CD4-positive, alpha-beta memory T cell (primary cell): ENCODE measurements at regions not wholly inside any gene's neighbourhood (a gene's known extent, or its start where the extent isn't known, plus 50 kb on each side); places are given as distances from the start of the nearest gene placed in this dataset.

Source experiments
- CTCF ChIA-PET: fragments of 350-600 bp; sonication (Branson Sonifier 250); formaldehyde crosslinking; loops from one replicate; lab custom pipeline; 2021; ENCODE audit warnings: inconsistent platforms; ENCODE audit not compliant: partially characterized antibody; lab: Charles Lee
- POLR2A ChIA-PET: fragments of 350-600 bp; sonication (Branson Sonifier 250); formaldehyde crosslinking; loops from one replicate; lab custom pipeline; 2021; ENCODE audit not compliant: partially characterized antibody; lab: Charles Lee
- DNase-seq, 5 donors: peaks; one replicate each; pipeline versions ENCODE4 v3.0.0 to v3.0.0-alpha.2; 2020 to 2022; ENCODE audit warnings: mixed read lengths in 1 of 5
- H3K27ac ChIP-seq: one replicate; pipeline ENCODE4 v1.7.0; 2013; ENCODE audit warnings: low read depth, low read length
- H3K27me3 ChIP-seq: 2 replicates; pipeline ENCODE4 v1.7.0; 2013; ENCODE audit warnings: mild to moderate bottlenecking, low read length, moderate library complexity; ENCODE audit not compliant: insufficient read depth
- H3K36me3 ChIP-seq: 2 replicates; pipeline ENCODE4 v1.7.0; 2013; ENCODE audit warnings: mild to moderate bottlenecking, low read length, moderate library complexity; ENCODE audit not compliant: insufficient read depth
- H3K4me1 ChIP-seq: 2 replicates; pipeline ENCODE4 v1.7.0; 2013; ENCODE audit warnings: mild to moderate bottlenecking, low read length, moderate library complexity; ENCODE audit not compliant: insufficient read depth
- H3K4me3 ChIP-seq, 2 donors: one replicate each; pipeline ENCODE4 v1.7.0; 2013; ENCODE audit warnings: low read length in 2 of 2, mild to moderate bottlenecking in 1 of 2
- H3K9me3 ChIP-seq, 2 donors: one replicate each; pipeline ENCODE4 v1.7.0; 2013; ENCODE audit warnings: low read length in 2 of 2, control low read depth in 1 of 2; ENCODE audit not compliant: control insufficient read depth in 1 of 2
- H3K27ac Mint-ChIP-seq, 7 donors: one replicate each; pipeline ENCODE4 v1.8.0; 2020 to 2021; ENCODE audit warnings: mixed read lengths in 7 of 7, mild to moderate bottlenecking in 6 of 7, inconsistent platforms in 3 of 7, moderate library complexity in 3 of 7
- H3K27me3 Mint-ChIP-seq, 2 donors: one replicate each; pipeline ENCODE4 v1.8.0; 2020 to 2021; ENCODE audit warnings: mixed read lengths in 2 of 2
- H3K36me3 Mint-ChIP-seq, 2 donors: one replicate each; pipeline ENCODE4 v1.8.0; 2020 to 2021; ENCODE audit warnings: mixed read lengths in 2 of 2, inconsistent platforms in 1 of 2, mild to moderate bottlenecking in 1 of 2
- H3K4me1 Mint-ChIP-seq, 4 donors: one replicate each; pipeline ENCODE4 v1.8.0; 2020 to 2021; ENCODE audit warnings: mixed read lengths in 4 of 4, mild to moderate bottlenecking in 1 of 4
- H3K4me3 Mint-ChIP-seq, 8 donors: one replicate each; pipeline ENCODE4 v1.8.0; 2020 to 2021; ENCODE audit warnings: mixed read lengths in 8 of 8, mild to moderate bottlenecking in 7 of 8, moderate library complexity in 6 of 8, inconsistent platforms in 3 of 8
- H3K9me3 Mint-ChIP-seq, 8 donors: one replicate each; pipeline ENCODE4 v1.8.0; 2020 to 2021; ENCODE audit warnings: mixed read lengths in 8 of 8, mild to moderate bottlenecking in 5 of 8, inconsistent platforms in 3 of 8, moderate library complexity in 1 of 8
- intact Hi-C: fragments of 100-400 bp; cut with micrococcal nuclease; formaldehyde crosslinking; loops from one replicate; pipeline ENCODE4 v1.15.1; 2023

- Mint-ChIP-seq H3K4me1 (no peaks in the 10 kb centered on the region), H3K27ac (no peak overlapping the region), H3K4me3 (no peak overlapping the region), H3K27me3 (peaks cover 3 to 5% of the 10 kb centered on the region in 2 donors), H3K36me3 (no peaks in the 10 kb centered on the region), H3K9me3 (peaks cover 0 to 2% (median 0%) of the 10 kb centered on the region in 8 donors)
- ChIA-PET POLR2A (no interaction called here), CTCF (no interaction called here)
- DNase-seq = no peak
- Histone ChIP-seq H3K36me3 (no peaks in the 10 kb centered on the region), H3K4me1 (no peaks in the 10 kb centered on the region), H3K27me3 (peaks cover 3% of the 10 kb centered on the region), H3K9me3 (no peaks in the 10 kb centered on the region), H3K27ac (no peak overlapping the region), H3K4me3 (no peak overlapping the region)
- intact Hi-C loops = no loop called here
These were observed 502.4 kb downstream of the INSC start for GRCh38 chr11:15617126-15617525.

DNA sequence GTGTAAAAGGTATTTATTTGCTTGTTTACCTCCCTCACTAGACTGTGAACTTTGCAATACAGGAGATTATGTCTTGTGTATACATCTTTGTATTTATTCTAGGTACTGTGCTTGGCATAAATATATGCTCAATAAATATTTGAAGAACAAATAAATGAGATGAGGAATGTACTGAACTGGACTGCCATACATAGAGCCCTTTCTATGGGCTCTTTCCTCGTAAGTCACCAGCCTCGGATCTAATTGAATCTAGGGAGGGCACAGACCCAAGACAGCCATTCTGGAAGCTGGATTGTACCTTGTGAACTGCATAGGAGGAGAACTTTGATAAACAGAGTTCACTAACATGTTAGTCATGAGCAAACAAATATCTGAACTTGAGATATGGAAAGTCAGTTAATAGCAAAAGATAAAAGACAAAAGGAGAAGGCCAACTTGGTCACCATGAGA lies 503.9 kb downstream of the INSC start:
- Mint-ChIP-seq H3K27ac (no peak overlapping the region), H3K27me3 (peaks cover 3 to 5% of the 10 kb centered on the region in 2 donors), H3K4me1 (no peaks in the 10 kb centered on the region), H3K9me3 (peaks cover 0 to 2% (median 0%) of the 10 kb centered on the region in 8 donors), H3K36me3 (no peaks in the 10 kb centered on the region), H3K4me3 (no peak overlapping the region)
- no peak overlapping the region for H3K4me3 ChIP-seq
- H3K27me3 ChIP-seq = peaks cover 3% of the 10 kb centered on the region
- H3K36me3 ChIP-seq = no peaks in the 10 kb centered on the region
- no peaks in the 10 kb centered on the region for H3K4me1 ChIP-seq
- H3K9me3 ChIP-seq = no peaks in the 10 kb centered on the region
- no peak for DNase-seq
- no peak overlapping the region for H3K27ac ChIP-seq
- intact Hi-C loops = no loop called here
- POLR2A ChIA-PET = no interaction called here
- CTCF ChIA-PET = no interaction called here

GRCh38 chr11:15621565-15621964 lies 506.8 kb downstream of the INSC start:
- H3K27ac Mint-ChIP-seq = no peak overlapping the region
- no peak overlapping the region for H3K4me3 Mint-ChIP-seq
- Histone ChIP-seq H3K27ac (no peak overlapping the region), H3K9me3 (no peaks in the 10 kb centered on the region), H3K36me3 (no peaks in the 10 kb centered on the region), H3K4me3 (no peak overlapping the region), H3K27me3 (peaks cover 3% of the 10 kb centered on the region), H3K4me1 (no peaks in the 10 kb centered on the region)
- intact Hi-C loops = no loop called here
- H3K4me1 Mint-ChIP-seq = no peaks in the 10 kb centered on the region
- H3K27me3 Mint-ChIP-seq = peaks cover 3 to 5% of the 10 kb centered on the region in 2 donors
- POLR2A ChIA-PET = no interaction called here
- H3K36me3 Mint-ChIP-seq = no peaks in the 10 kb centered on the region
- CTCF ChIA-PET = interaction anchor here (1.6 kb wide), 1 partner anchor 9 kb away, joined by 3 read pairs; no protein-coding TSS in a partner anchor
- H3K9me3 Mint-ChIP-seq = no peaks in the 10 kb centered on the region
- no peak for DNase-seq

DNA sequence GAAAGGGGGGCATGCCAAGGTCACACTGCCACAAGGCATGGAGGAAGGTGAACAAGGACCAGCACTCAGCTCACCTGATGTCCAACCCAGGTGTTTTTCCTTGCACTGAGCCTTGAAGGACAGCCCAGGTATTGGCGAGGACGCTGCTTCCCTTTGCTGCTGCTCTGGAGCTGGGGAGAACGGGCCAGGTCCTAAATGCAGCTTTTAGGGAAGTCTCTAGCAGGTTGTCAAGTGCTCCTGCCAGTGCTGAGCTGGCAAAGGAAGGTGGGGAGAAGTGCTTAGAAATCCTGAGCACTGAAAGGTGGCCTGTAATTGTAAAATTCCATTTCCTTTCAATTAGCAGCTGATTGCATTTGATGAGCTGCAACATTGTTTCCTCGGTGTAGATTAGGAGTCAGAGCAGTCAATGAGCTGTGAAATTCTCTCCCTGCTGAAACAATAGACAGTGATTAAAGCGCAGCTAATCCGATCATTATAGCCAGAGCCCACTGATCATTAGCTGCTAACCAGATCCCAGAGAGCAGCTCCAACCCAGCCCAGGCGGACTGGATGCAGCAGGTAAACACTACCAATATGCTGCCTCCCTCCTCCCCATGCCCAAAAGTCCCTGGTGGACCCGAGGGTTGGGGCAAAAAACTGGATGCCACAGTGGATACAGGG lies 507.6 kb downstream of the INSC start:
- H3K4me3 ChIP-seq = no peak overlapping the region
- DNase-seq = no peak
- H3K27ac ChIP-seq = no peak overlapping the region
- Mint-ChIP-seq H3K27me3 (peaks cover 3 to 5% of the 10 kb centered on the region in 2 donors), H3K27ac (no peak overlapping the region), H3K36me3 (no peaks in the 10 kb centered on the region), H3K9me3 (no peaks in the 10 kb centered on the region), H3K4me1 (no peaks in the 10 kb centered on the region), H3K4me3 (no peak overlapping the region)
- H3K27me3 ChIP-seq = peaks cover 3% of the 10 kb centered on the region
- intact Hi-C loops = no loop called here
- H3K9me3 ChIP-seq = no peaks in the 10 kb centered on the region
- CTCF ChIA-PET = no interaction called here
- POLR2A ChIA-PET = no interaction called here
- no peaks in the 10 kb centered on the region for H3K36me3 ChIP-seq
- no peaks in the 10 kb centered on the region for H3K4me1 ChIP-seq

DNA sequence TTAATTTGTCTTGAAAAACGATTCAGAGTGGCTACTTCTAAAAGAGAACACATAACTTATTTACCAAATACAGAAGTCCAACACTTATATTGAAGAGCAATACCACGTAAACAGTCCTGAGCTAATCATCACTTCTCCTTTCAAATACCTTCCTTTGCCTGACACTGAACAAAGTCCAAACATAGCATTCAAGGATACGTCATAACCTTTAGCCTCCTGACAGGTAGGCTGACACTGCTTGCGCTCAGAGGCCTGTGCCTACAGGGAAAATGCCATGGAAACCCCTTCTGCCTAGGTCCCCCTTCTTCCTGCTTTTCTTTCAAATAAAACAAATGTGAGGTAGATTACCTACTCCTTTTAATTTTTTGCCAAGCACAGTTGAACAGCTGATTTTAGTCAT lies 510.0 kb downstream of the INSC start:
- no peak overlapping the region for H3K27ac Mint-ChIP-seq
- CTCF ChIA-PET = no interaction called here

GRCh38 chr11:15625691-15626090 lies 511.0 kb downstream of the INSC start:
- H3K27ac Mint-ChIP-seq = no peak overlapping the region
- ChIA-PET CTCF (no interaction called here), POLR2A (no interaction called here)
- Histone ChIP-seq H3K9me3 (no peaks in the 10 kb centered on the region), H3K27me3 (peaks cover 3% of the 10 kb centered on the region), H3K36me3 (no peaks in the 10 kb centered on the region), H3K4me3 (no peak overlapping the region), H3K27ac (no peak overlapping the region), H3K4me1 (no peaks in the 10 kb centered on the region)
- H3K4me3 Mint-ChIP-seq = no peak overlapping the region
- H3K36me3 Mint-ChIP-seq = no peaks in the 10 kb centered on the region
- H3K4me1 Mint-ChIP-seq = no peaks in the 10 kb centered on the region
- no peaks in the 10 kb centered on the region for H3K9me3 Mint-ChIP-seq
- DNase-seq = no peak
- peaks cover 6% of the 10 kb centered on the region in 2 donors for H3K27me3 Mint-ChIP-seq
- intact Hi-C loops = no loop called here

More for the DNA sequence above, 510.0 kb downstream of the INSC start:
- Histone ChIP-seq H3K27ac (no peak overlapping the region), H3K4me3 (no peak overlapping the region), H3K9me3 (no peaks in the 10 kb centered on the region), H3K27me3 (peaks cover 3% of the 10 kb centered on the region), H3K4me1 (no peaks in the 10 kb centered on the region), H3K36me3 (no peaks in the 10 kb centered on the region)
- intact Hi-C loops = no loop called here
- H3K4me1 Mint-ChIP-seq = no peaks in the 10 kb centered on the region
- no peak overlapping the region for H3K4me3 Mint-ChIP-seq
- no peak for DNase-seq
- H3K36me3 Mint-ChIP-seq = no peaks in the 10 kb centered on the region
- POLR2A ChIA-PET = no interaction called here
- no peaks in the 10 kb centered on the region for H3K9me3 Mint-ChIP-seq
- peaks cover 6% of the 10 kb centered on the region in 2 donors for H3K27me3 Mint-ChIP-seq

GRCh38 chr11:15627560-15627959 lies 512.8 kb downstream of the INSC start:
- no peaks in the 10 kb centered on the region for H3K4me1 Mint-ChIP-seq
- no peaks in the 10 kb centered on the region for H3K27me3 ChIP-seq
- H3K4me1 ChIP-seq = no peaks in the 10 kb centered on the region
- ChIA-PET POLR2A (no interaction called here), CTCF (no interaction called here)
- no peaks in the 10 kb centered on the region for H3K36me3 ChIP-seq
- DNase-seq = no peak
- no peak overlapping the region for H3K4me3 ChIP-seq
- no peak overlapping the region for H3K4me3 Mint-ChIP-seq
- intact Hi-C loops = no loop called here
- no peaks in the 10 kb centered on the region for H3K36me3 Mint-ChIP-seq
- H3K9me3 Mint-ChIP-seq = no peaks in the 10 kb centered on the region
- H3K9me3 ChIP-seq = no peaks in the 10 kb centered on the region
- no peak overlapping the region for H3K27ac Mint-ChIP-seq
- H3K27me3 Mint-ChIP-seq = peaks cover 3 to 4% of the 10 kb centered on the region in 2 donors
- H3K27ac ChIP-seq = no peak overlapping the region
